Fibroblast of lung (primary cell): ENCODE measurements at regions not wholly inside any gene's neighbourhood (a gene's known extent, or its start where the extent isn't known, plus 50 kb on each side); places are given as distances from the start of the nearest gene placed in this dataset.

Source experiments
- DNase-seq, 2 donors: peaks; one replicate each; pipeline versions ENCODE4 v3.0.0 to v3.0.0-alpha.2; 2010; ENCODE audit warnings: low read depth in 2 of 2
- H2AFZ ChIP-seq: 2 replicates; pipeline ENCODE4 v1.5.1; 2012; ENCODE audit warnings: low read length, control low read depth, inconsistent platforms
- H3K27ac ChIP-seq: 2 replicates; pipeline ENCODE4 v1.5.1; 2011; ENCODE audit warnings: low read length, control low read depth; ENCODE audit not compliant: insufficient read depth
- H3K27me3 ChIP-seq: 2 replicates; pipeline ENCODE4 v1.5.1; 2011; ENCODE audit warnings: mild to moderate bottlenecking, low read length; ENCODE audit not compliant: control insufficient read depth, insufficient read depth
- H3K36me3 ChIP-seq: 2 replicates; pipeline ENCODE4 v1.5.1; 2011; ENCODE audit warnings: low read length; ENCODE audit not compliant: control insufficient read depth, insufficient read depth
- H3K4me1 ChIP-seq: 2 replicates; pipeline ENCODE4 v1.5.1; 2011; ENCODE audit warnings: low read length; ENCODE audit not compliant: control insufficient read depth, insufficient read depth; ENCODE audit errors: extremely low read depth
- H3K4me2 ChIP-seq: 2 replicates; pipeline ENCODE4 v1.5.1; 2011; ENCODE audit warnings: low read length, control low read depth; ENCODE audit not compliant: insufficient read depth; ENCODE audit errors: extremely low read depth
- H3K4me3 ChIP-seq, 4 experiments: fragments of 200-600 bp in 1 of 4; sonication (generic) in 1 of 4; replicated peaks in 1 of 4; 2 replicates each; pipeline ENCODE4 v1.5.1; 2011 to 2016; ENCODE audit warnings: low read length in 4 of 4, low read depth in 3 of 4, mild to moderate bottlenecking in 3 of 4, control low read depth in 2 of 4, inconsistent platforms in 1 of 4, mixed read lengths in 1 of 4; ENCODE audit not compliant: insufficient read depth in 1 of 4; ENCODE audit errors: control extremely low read depth in 1 of 4
- H3K79me2 ChIP-seq: 2 replicates; pipeline ENCODE4 v1.5.1; 2012; ENCODE audit warnings: mild to moderate bottlenecking, low read length, inconsistent platforms; ENCODE audit not compliant: control insufficient read depth, insufficient read depth
- H3K9ac ChIP-seq: 2 replicates; pipeline ENCODE4 v1.5.1; 2011; ENCODE audit warnings: mild to moderate bottlenecking, low read length, control low read depth; ENCODE audit not compliant: insufficient read depth
- H3K9me3 ChIP-seq: 2 replicates; pipeline ENCODE4 v1.5.1; 2012; ENCODE audit warnings: low read depth, low read length; ENCODE audit not compliant: control insufficient read depth, insufficient read depth
- H4K20me1 ChIP-seq: 2 replicates; pipeline ENCODE4 v1.5.1; 2011; ENCODE audit warnings: low read length; ENCODE audit not compliant: control insufficient read depth, insufficient read depth; ENCODE audit errors: extremely low read depth
- CTCF ChIP-seq, 2 donors: IDR thresholded peaks in 1 of 2; conservative IDR thresholded peaks in 1 of 2; 1 replicate in 1 of 2; 2 replicates in 1 of 2; pipeline ENCODE4 v1.5.1; 2011 to 2012; ENCODE audit warnings: low read length in 2 of 2, control low read depth in 1 of 2, inconsistent platforms in 1 of 2, low read depth in 1 of 2, mild to moderate bottlenecking in 1 of 2
- EZH2 ChIP-seq: IDR thresholded peaks from 2 replicates; pipeline ENCODE4 v1.5.1; 2012; ENCODE audit warnings: low read length, control low read depth, mild to moderate bottlenecking; ENCODE audit errors: missing control alignments

GRCh38 chr1:167161762-167162161 lies 58.9 kb upstream of the POU2F1 start:
- no peaks in the 10 kb centered on the region for H3K36me3 ChIP-seq
- H2AFZ ChIP-seq = no peak overlapping the region
- TF ChIP-seq CTCF (conservative IDR thresholded peaks at IDR 0.05 in 1 of 2, IDR thresholded peaks at IDR 0.05 in 1 of 2; ENCODE audit: low read depth in 1 of 2, low read length in 2 of 2) (no peak), EZH2 (no peak)
- no peaks in the 10 kb centered on the region for H3K4me1 ChIP-seq
- no peaks in the 10 kb centered on the region for H3K9me3 ChIP-seq
- H3K79me2 ChIP-seq = no peaks in the 10 kb centered on the region
- H3K27me3 ChIP-seq = no peaks in the 10 kb centered on the region
- no peak overlapping the region for H3K27ac ChIP-seq
- H3K9ac ChIP-seq = no peak overlapping the region
- H4K20me1 ChIP-seq = no peaks in the 10 kb centered on the region
- DNase-seq = no peak
- no peak overlapping the region for H3K4me2 ChIP-seq
- H3K4me3 ChIP-seq = no peak overlapping the region

GRCh38 chr1:167165219-167165618 lies 55.5 kb upstream of the POU2F1 start:
- Histone ChIP-seq H4K20me1 (no peaks in the 10 kb centered on the region), H3K36me3 (no peaks in the 10 kb centered on the region), H3K27ac (no peak overlapping the region), H3K9ac (no peak overlapping the region), H2AFZ (no peak overlapping the region), H3K4me2 (no peak overlapping the region), H3K4me3 (no peak overlapping the region), H3K79me2 (no peaks in the 10 kb centered on the region), H3K27me3 (no peaks in the 10 kb centered on the region), H3K4me1 (no peaks in the 10 kb centered on the region), H3K9me3 (no peaks in the 10 kb centered on the region)
- no peak for DNase-seq
- TF ChIP-seq CTCF (conservative IDR thresholded peaks at IDR 0.05 in 1 of 2, IDR thresholded peaks at IDR 0.05 in 1 of 2; ENCODE audit: low read depth in 1 of 2, low read length in 2 of 2) = no peak
- TF ChIP-seq EZH2 = no peak

GRCh38 chr1:167165948-167166689 lies 54.6 kb upstream of the POU2F1 start:
- TF ChIP-seq CTCF (conservative IDR thresholded peaks at IDR 0.05 in 1 of 2, IDR thresholded peaks at IDR 0.05 in 1 of 2; ENCODE audit: low read depth in 1 of 2, low read length in 2 of 2) (no peak), EZH2 (no peak)
- H2AFZ ChIP-seq = no peak overlapping the region

More at GRCh38 chr1:167165948-167166689, 54.6 kb upstream of the POU2F1 start:
- Histone ChIP-seq H3K79me2 (no peaks in the 10 kb centered on the region), H4K20me1 (no peaks in the 10 kb centered on the region), H3K4me1 (no peaks in the 10 kb centered on the region), H3K4me2 (no peak overlapping the region), H3K9me3 (no peaks in the 10 kb centered on the region), H3K36me3 (no peaks in the 10 kb centered on the region), H3K9ac (no peak overlapping the region), H3K27me3 (no peaks in the 10 kb centered on the region), H3K27ac (no peak overlapping the region), H3K4me3 (no peak overlapping the region)
- DNase-seq = peak; percentile 4 to 74
